GM19468 (cell line): ENCODE measurements at regions not wholly inside any gene's neighbourhood (a gene's known extent, or its start where the extent isn't known, plus 50 kb on each side); places are given as distances from the start of the nearest gene placed in this dataset.

Experiments used
- ATAC-seq: cut with Tn5 transposase; IDR thresholded peaks from one replicate; pipeline ENCODE4 v1.9.1; 2021; ENCODE audit warnings: mild to moderate bottlenecking, moderate library complexity, moderate number of reproducible peaks; ENCODE audit not compliant: unreplicated experiment; ENCODE audit errors: extremely low read depth

DNA sequence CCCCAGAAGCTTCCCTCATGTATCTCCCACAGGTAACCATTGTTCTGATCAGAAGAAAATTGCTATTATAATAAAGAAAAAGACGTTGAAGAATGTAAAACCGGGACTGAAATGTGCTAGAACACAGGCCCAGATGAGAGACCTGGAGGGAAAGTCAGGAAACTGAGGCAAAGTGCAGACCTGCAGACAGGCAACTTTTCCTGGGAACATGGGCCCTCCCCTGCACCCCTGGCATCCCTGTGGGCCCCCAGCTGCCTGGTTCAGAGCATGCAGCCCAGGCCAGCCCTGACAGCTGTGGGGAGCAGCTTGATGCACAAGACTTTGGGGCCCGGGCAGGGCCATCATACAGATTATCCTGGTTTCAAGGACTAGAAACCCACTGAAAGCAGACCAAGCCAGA, 212.2 kb downstream of the CDC5L start:
- no peak for ATAC-seq

GRCh38 chr6:44603044-44603686, 215.7 kb downstream of the CDC5L start:
- no peak for ATAC-seq

- ATAC-seq = no peak
Measured at GRCh38 chr6:44606504-44606903, 219.0 kb downstream of the CDC5L start.

GRCh38 chr6:44606976-44607375, 219.5 kb downstream of the CDC5L start:
- ATAC-seq = no peak

- ATAC-seq = no peak
Measured at GRCh38 chr6:44608175-44608574, 220.7 kb downstream of the CDC5L start.

DNA sequence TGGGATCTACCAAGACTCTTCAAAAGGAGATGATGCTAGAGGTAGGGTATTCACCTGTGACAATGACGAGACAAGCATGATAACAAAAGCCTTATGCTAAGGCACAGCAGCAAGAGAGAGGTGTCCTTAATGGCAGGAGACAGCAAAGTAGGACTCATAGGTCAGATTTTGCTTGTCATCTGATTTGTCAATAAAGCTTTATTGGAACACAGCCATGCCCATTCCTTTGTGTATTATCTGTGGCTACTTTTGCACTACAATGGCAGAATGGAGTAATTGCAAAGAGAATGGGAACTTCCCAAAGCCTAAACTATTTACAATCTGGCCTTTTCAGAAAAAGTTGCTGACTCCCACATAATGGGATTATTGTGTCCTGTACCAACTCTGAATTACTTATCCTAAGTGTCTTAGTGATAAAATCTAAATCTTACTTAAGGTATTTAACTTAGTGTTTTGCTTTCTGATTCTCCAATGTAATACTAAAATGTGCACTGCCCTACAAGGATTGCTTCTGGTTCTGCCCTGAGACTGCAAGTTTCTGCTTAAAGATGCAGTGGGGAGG, 221.6 kb downstream of the CDC5L start:
- no peak for ATAC-seq

DNA sequence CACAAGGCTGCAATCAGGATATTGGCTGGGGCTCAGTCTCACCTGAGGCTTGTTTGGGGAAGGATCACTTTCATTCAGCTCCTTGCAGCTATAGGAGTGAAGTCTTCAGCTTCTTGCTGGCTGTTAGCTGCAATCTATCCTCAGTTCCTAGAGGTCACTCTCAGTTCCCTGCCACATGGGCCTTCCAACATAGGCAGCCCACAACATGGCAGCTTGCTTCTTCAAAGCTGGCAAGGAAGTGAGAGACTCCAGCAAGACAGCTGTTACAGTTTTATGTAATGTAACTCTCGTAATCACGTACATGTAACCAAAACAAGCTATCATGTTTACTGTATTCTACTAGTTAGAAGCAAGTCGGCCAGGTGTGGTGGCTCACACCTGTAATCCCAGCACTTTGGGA, 226.9 kb downstream of the CDC5L start:
- no peak for ATAC-seq

DNA sequence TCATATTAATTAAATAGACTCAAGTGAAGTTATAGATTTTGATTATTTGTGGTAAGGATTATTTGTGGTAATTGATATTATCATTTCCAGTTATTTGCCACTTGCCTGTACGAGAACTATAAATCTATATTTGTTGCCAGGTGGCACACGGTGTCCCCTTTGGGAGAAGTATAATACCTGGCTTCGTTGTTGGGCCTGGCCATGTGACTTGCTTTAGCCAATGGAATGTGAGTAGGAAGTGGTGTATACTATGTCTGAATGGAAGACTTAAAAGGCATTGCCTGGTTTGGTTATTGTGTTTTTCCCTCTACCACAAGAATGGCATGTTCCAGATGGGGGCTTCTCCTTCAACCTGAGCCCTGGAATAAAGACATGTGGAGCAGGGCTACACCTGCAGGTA, 228.1 kb downstream of the CDC5L start:
- no peak for ATAC-seq

- ATAC-seq = no peak
Measured at GRCh38 chr6:44617416-44617815, 229.9 kb downstream of the CDC5L start.

DNA sequence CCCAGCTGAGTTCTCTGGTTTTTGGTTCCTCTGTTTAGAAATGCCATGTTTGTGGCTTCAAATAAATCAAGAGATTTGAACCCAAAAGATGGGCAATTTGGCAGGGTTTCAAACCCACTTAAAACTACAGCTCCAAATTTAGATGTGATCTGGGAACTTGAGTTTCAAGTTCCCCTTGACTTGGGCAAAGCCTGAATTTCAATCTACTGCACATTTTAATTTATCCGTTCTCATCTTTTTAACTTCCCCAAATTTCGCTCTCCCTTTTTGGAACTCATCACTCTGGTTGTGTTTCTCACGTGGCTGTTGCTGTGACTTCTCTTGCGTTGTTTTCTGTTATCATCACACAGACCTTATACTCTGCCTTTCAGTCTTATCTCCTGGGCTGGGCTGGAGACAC, 230.9 kb downstream of the CDC5L start:
- ATAC-seq = no peak

DNA sequence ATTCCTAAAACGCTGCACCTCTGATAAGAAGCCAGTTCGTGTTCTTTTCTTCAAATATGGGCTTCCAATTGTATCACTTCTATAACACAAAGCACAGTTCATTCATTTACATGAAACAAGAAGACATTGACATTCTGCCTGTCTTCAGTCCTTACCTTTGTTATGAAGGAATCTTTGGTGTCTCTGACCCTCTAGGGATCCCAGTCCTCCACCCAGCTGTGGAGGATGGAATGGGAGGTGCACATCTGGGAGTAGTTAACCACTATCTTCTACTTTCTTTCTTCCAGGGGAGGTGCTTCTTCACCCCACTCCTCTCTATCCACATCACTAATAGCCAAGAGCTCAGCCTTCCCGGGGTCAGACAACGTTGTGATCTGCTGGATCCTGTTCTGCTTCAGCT, 233.4 kb downstream of the CDC5L start:
- no peak for ATAC-seq

- no peak for ATAC-seq
Measured at GRCh38 chr6:44621846-44622245, 234.3 kb downstream of the CDC5L start.

DNA sequence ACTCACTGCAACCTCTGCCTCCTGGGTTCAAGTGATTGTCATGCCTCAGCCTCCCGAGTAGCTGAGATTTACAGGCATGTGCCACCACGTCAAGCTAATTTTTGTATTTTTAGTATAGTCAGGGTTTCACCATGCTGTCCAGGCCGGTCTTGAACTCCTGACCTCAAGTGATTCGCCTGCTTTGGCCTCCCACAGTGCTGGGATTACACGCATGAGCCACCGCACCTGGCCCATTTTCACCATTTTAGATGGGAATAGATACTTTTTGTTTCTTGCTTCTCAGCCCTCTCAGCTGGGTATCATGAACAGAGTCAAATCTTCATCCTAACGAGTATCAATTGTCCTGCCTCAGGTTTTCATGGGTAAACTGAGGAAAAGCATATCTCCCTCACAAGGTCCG, 235.0 kb downstream of the CDC5L start:
- ATAC-seq = no peak

- ATAC-seq = no peak
Measured at GRCh38 chr6:44622956-44623355, 235.4 kb downstream of the CDC5L start.

DNA sequence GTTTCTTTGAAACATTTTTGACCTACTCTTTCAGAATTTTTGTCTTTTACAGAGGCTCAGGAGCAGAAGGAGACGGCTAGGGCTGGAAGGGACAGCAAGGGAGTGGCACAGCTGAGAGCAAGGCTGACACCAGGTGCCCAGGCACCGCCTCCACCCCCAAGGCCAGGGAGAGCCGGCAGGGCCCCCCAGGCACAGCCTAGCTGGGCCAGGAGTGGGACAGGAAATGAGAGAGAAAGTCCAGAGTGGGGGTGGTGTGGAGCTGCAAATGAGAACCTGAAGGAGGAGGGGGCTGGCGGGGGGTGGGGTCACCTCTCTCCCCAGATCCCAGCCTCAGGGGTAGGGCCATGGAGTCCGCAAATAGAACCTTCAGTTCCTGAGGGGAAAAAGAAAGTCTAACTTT, 236.7 kb downstream of the CDC5L start:
- ATAC-seq = no peak

DNA sequence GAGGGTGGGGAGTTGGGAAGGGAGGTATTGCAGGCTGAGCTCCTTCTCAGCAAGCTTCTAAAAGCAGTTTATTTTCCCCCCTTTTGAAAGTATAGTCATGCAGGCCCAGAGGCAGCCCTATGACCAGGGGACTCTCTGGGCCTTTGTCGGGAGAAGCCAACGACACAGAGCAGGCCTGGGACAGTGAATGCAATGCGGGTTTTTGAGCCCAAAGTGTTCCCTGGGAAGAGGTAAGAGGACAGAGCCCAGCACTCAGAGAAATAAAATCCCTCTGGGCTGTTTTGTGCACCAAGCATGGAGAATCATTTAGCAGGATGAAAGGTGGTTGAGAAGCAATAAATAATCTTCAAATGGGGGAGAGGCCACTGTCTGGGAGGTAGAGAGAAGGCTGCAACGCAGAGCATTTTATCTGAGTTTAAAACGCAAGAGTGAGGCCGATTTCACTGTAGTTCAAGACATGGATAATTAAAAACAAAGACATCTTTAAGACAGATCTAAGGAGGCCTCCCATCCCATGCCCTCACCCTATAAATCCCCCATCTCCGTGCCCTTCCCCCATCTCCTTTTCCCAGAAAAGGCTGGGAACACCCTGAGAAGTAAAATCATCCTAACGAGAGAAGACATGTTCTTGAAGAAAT, 237.5 kb downstream of the CDC5L start:
- ATAC-seq = no peak

DNA sequence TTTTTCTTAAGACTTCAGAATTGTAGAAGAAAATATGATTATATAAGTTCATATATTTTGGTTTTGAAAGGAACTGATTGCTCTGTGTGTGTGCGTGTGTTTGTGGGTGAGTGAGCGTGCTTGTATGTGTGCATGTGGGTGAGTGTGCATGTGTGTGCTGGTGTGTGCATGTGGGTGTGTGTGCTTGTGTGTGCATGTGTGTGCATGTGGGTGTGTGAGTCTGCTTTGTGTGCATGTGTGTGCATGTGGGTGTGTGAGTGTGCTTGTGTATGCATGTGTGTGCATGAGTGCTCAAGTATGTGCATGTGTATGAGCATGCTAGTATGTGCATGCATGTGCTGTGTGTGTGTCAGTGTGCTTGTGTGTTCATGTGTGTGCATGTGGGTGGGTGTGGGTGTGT, 238.5 kb downstream of the CDC5L start:
- ATAC-seq = no peak

DNA sequence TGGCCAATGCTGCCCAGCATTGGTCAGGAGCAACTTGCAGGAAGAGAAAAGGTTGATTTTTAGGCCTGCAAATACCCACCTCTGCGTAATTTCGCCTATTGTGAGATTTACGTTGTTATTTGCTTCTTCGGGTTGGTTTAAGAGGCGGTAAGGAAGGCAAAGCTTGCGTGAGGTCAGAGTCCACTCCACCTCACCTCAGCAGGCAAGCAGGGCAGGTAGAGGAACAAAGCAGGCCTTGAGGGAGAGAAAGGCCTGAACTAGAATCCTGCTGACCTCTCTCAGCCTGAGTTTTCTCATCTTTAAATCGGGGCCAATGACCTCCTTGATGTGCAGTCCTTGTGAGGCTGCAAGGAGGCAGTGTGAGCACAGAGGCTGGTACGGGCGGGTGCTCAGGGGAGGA, 239.1 kb downstream of the CDC5L start:
- no peak for ATAC-seq

- ATAC-seq = no peak
Measured at GRCh38 chr6:44627091-44627882, 239.8 kb downstream of the CDC5L start.

DNA sequence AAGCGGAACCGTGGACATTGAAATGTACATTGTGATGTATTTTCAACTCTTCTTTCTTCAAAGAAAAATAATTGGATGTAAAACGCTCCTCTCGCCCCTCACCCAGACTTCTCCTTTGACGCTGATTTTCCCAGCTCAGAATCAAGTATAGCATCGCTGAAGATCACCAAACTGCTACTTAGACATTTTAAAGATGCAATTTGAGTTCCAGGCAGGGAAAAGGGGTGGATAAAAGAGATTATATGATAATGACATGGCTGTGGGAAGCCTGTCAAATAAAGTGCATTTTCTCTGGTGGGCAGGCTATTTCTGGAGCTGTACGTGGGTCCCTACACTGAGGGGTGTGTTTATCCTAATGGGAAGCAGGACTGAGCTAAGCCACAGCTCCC, 240.4 kb downstream of the CDC5L start:
- no peak for ATAC-seq

- no peak for ATAC-seq
Measured at GRCh38 chr6:44628347-44628746, 240.8 kb downstream of the CDC5L start.
